PC-9 (cell line): ENCODE measurements at regions not wholly inside any gene's neighbourhood (a gene's known extent, or its start where the extent isn't known, plus 50 kb on each side); places are given as distances from the start of the nearest gene placed in this dataset.

ENCODE experiments used
- EZH2 ChIP-seq: fragments of 200-600 bp; sonication (generic); IDR thresholded peaks from 2 replicates; pipeline ENCODE4 v1.8.0; 2017; ENCODE audit warnings: antibody characterized with exemption, low read depth
- TF ChIP-seq, protein P1 (sequence below): fragments of 200-600 bp; sonication (generic); conservative IDR thresholded peaks from 2 replicates; pipeline ENCODE4 v1.6.1; 2017; ENCODE audit warnings: mixed run types, antibody characterized with exemption, mild to moderate bottlenecking, moderate library complexity

DNA sequence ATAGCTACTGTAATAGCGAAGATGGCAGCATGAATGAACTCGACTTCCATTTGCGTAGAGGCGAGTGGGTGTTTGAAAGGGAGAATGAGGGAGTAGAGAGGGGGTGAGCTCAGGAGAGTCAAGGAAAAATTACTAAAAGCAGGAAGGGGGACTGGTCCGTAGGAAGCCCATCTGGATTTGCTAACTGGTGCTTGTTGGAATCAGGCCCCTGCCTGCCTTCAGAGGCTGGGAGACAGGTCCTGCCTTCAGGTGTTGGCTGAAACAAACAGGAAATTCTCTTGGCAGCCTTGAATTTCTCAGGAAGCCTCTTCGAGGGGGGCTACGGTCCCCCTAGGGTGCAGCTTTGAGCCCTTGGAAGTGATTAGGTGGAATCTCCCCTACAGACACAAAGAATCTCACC lies 121.7 kb downstream of the OLFM1 start:
- TF ChIP-seq EZH2, result no peak
- TF ChIP-seq, protein P1, sequence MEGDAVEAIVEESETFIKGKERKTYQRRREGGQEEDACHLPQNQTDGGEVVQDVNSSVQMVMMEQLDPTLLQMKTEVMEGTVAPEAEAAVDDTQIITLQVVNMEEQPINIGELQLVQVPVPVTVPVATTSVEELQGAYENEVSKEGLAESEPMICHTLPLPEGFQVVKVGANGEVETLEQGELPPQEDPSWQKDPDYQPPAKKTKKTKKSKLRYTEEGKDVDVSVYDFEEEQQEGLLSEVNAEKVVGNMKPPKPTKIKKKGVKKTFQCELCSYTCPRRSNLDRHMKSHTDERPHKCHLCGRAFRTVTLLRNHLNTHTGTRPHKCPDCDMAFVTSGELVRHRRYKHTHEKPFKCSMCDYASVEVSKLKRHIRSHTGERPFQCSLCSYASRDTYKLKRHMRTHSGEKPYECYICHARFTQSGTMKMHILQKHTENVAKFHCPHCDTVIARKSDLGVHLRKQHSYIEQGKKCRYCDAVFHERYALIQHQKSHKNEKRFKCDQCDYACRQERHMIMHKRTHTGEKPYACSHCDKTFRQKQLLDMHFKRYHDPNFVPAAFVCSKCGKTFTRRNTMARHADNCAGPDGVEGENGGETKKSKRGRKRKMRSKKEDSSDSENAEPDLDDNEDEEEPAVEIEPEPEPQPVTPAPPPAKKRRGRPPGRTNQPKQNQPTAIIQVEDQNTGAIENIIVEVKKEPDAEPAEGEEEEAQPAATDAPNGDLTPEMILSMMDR, result no peak
